NCI-H1048 (cell line): ENCODE measurements at regions not wholly inside any gene's neighbourhood (a gene's known extent, or its start where the extent isn't known, plus 50 kb on each side); places are given as distances from the start of the nearest gene placed in this dataset.

ENCODE experiments used
- DNase-seq: peaks from one replicate; lab custom pipeline; 2025; lab: John Stamatoyannopoulos, UW

DNA sequence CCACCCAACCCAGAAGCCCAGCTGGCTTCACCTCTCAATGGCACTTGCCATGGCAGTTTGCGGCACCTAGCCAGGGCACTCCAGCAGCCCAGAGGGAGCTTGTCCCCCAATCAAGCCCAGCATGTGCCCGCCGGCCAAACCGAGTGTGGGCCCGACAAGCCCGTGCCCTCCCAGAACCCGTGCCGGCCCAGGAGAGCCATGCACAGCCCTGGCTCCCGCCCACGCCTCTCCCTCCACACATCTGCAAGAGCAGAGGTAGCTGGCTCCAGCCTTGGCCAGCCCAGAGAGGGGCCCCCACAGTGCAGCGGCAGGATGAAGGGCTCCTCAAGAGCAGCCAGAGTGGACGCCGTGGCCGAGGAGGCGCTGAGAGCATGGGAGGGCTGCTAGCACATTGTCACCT is 2278.0 kb upstream of the PCDH20 start:
- no peak for DNase-seq

DNA sequence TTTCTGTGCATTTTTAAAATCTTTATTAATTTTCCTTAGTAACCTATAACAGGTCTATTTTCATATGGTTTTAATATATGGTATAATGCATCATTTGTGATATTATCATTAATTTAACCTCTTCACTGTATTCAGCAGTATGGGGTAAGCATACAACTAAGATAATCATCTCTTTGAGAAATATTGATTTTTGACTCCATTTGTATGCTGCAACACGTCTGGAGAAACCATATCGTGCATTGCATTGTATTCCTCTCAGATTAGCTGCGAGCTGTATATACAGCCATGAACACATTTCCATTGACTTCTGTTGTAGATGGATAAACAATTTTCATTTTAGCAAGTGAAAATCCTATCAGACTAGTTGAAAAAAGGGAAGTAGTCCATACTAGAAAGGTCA is 2275.8 kb upstream of the PCDH20 start:
- DNase-seq, result no peak

GRCh38 chr13:63690672-63691071 is 2275.0 kb upstream of the PCDH20 start:
- no peak for DNase-seq

DNA sequence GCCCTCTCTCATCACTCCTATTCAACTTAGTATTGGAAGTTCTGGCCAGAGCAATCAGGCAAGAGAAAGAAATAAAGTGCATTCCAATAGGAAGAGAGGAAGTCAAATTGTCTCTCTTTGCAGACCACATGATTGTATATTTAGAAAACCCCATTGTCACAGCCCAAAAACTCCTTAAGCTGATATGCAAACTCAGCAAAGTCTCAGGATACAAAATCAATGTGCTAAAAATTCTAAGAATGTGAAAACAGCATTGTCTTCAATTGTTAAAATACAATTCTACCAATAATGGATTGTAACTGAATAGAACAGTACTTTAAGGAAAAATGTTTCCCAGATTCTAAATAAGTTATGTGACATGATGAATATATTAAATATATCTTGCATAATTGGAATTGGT is 2269.2 kb upstream of the PCDH20 start:
- no peak for DNase-seq

DNA sequence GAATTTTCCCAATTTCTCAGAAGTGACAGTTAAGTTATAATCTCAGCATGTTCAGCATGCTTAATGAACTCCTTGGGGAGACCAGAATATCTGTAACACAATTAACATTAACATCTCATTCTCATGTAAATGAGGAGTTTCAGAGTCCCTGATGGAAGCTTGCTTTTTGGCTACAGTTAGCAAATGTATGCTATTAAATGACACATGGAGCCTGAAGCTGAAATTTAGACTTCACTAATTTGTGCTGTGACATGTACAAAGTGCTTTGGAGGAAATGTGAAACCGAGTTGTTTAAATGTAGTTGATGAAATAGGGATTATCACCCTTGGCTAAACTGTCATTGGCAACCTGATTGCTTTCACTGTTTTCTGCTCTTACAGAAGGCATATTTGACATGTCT is 2265.1 kb upstream of the PCDH20 start:
- DNase-seq, result no peak

DNA sequence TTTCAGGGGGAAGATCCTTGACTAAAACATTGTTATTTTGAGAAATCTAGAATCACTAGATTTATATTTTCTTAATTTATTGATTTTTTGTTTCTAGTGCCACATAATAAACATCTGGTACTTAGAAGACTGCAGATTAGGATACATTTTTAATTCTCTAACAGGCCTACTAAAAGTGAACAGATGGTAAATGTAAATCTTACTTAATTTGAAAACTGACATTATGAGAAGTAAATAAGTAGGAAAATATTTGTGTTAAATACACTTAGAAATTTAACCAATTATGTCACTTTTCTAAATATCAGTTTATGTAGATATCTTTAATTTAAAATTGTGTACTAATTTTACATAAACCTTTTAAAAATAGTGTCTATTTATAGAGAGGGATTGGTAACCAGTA is 2255.6 kb upstream of the PCDH20 start:
- DNase-seq, result no peak

DNA sequence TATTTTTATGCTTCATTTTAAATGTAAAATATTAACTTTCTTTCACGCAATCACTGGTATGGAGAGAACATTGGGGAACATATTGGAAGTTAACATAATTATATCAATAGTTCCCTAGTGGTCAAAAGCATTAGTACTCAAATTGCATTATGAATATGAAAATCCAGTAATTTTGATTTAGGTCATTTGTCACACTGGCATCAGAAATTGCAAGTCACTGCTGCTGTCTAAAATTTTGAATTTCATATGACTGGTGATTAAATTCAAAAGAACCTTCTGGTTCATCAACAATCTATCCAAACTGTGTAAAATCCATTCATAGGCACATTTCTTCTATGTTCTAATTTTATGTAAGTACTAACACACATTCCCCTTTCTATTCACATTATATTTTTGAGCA is 2235.7 kb upstream of the PCDH20 start:
- DNase-seq, result no peak

GRCh38 chr13:63643543-63643942 is 2227.9 kb upstream of the PCDH20 start:
- no peak for DNase-seq

GRCh38 chr13:63636316-63636993 is 2220.8 kb upstream of the PCDH20 start:
- DNase-seq, result no peak

DNA sequence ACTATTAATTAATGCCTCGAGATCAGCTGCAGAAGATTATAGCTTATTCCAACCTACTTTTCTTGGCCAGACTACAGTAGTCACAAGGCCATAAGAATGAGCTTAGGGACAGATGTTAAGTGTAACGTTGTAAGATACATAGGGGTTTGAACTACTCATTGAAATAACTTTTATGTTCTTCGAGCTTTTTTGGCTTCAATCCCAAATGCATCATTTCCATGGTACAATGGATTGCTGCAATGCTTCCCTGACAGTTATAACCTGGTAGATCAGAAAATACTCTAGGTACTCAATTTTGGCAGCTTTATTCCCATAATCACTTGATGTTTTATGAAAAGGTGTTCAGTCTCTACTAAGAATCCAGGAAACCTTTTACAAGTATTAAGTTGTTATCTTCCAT is 2216.7 kb upstream of the PCDH20 start:
- no peak for DNase-seq

- DNase-seq, result no peak
Observed at GRCh38 chr13:63631006-63631405, 2215.4 kb upstream of the PCDH20 start.

DNA sequence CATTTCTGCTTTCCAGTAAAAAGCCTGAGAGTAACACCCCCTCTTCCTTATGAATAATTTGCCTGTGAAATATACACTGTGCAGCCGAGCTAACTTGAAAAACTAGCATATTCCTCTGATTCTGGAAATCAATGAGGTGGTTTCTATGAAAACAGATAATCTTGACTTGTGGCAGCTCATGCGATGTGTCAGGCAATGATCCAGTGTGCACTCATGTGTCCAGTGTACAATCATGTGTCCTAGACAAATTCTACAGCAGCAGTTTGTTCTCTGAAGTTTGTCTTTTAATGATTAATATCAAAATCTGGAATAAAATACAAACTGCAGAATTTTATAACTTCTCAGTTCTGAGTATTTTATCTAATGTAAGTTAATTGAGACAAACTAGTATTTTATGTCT is 2213.9 kb upstream of the PCDH20 start:
- DNase-seq, result no peak

GRCh38 chr13:63628310-63628709 is 2212.7 kb upstream of the PCDH20 start:
- no peak for DNase-seq

GRCh38 chr13:63625869-63626268 is 2210.2 kb upstream of the PCDH20 start:
- DNase-seq, result no peak

DNA sequence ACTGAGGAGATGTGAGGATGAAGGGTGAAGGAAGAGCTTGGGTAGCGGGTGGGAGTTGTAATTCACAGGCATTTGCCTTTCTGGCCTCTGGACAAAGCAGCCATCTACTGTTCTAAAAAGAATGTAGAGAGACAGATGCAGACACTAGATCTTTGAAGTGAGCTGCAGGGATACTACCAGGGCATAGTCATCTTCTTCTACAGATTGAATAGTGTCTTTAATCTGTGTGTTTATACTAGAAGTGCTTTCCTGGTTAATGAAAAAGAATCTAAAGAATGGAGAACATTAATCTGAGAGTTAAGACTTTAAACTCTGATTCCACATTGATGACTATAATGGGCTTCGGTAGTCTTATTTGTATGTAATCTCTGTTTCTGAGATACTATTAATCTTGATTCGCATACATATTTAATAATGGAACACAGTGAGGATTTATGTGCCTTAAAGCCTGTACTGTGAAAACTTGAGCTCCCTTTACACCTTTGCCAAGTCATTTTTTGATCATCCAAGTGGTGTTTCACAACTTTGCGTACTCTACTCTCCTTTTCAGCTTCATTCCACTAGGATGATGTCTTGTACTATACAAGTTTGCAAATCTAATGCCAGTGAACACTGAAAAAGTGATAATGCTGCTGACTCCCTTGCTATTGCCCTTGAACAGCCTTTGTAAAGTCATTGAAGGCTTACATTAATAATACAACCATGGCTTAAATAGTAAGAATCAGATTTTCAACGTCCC is 2199.4 kb upstream of the PCDH20 start:
- DNase-seq, result no peak

DNA sequence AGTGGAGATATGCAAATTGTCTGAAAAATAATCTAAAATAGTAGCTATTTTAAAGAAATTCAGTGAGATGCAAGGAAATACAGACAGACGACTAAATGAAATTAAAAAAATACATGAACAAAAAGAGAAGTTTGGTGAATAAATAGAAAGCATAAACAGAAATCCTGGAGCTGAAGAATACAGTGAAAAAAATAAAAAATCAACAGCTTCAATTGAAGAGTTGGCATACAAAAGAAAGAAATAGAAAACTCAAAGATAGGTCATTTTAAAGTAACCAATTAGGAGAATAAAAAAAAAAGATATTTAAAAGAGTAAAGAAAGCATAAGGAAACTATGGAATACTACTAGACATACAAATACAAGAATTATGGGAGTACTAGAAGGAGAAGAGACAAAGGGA is 2191.5 kb upstream of the PCDH20 start:
- DNase-seq, result no peak

DNA sequence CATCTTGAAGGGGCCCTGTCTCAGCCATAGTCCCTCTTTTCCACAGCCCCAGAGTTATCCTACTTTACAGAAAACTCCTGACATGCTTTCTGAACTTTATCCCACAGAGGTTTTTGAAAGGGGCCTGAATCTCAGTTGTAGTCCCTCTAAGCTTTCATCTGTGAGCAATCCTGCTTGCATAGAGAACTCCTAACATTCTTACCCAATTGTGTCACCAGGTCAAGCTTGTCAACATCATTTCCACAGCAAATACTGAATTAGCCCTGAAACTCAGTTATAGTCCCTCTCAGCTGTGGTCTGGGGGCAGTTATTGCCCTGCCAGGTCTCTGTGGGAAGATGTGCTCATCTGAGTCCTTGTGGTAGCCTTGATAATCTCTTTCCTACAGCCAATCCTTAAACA is 2190.3 kb upstream of the PCDH20 start:
- DNase-seq, result no peak

DNA sequence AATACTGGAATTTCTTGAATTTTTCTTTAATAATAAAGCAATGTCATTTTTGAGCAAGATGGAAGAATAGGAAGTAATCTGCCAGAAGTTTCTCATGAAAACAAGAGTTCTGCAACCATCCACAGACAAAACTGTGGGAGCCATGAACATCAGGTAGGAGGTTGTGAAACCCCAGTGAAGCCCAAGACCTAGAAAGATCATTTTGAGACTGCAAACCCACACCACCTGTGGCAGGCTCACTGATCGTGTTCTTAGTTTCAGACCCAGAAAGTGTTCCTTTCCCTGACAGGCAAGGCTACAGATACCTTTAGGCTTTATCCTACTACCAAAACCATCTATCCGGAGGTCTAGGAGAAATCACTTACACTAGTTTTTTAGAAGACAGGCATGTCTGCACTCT is 2189.8 kb upstream of the PCDH20 start:
- no peak for DNase-seq

- DNase-seq, result no peak
Observed at GRCh38 chr13:63595811-63596210, 2180.2 kb upstream of the PCDH20 start.

DNA sequence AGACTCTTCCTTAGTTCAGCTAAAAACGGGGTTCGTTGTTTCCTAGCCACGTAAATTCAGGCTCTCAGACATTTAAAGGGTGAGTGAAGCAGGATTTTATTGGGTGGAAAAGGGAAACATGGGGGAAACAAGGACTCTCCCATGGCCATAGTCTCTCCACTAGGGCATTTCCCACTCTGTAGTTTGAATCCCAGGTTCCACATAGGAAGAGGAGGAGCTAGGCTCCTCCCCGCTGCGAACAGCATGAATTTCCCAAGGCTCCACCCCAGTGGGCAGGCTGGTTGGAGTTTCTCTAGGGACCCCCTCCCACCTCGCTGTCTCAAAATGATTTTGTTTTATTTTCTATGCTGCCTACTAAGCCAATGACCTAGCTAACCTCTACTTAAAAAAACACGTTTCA is 2170.8 kb upstream of the PCDH20 start:
- DNase-seq, result no peak

- DNase-seq, result no peak
Observed at GRCh38 chr13:63578796-63579195, 2163.1 kb upstream of the PCDH20 start.

DNA sequence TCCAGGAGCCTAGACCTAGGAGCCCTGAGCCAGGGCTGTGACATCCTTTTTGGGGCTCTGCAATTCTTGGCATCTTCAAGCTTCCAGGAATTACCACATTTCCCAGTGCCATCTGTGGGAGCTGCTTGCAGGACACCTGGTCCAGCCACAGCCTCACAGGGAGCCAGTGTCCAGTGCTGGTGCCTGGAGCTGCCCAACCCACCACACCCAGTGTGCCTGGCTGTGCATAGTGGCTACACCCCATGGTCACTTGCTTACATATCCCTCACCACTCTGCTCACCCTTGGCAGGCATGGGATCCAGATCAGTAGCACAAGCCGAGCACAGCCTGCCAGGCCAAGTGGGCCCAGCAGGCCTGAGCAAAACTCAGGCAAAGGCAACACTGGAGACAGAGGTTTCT is 2151.4 kb upstream of the PCDH20 start:
- no peak for DNase-seq

DNA sequence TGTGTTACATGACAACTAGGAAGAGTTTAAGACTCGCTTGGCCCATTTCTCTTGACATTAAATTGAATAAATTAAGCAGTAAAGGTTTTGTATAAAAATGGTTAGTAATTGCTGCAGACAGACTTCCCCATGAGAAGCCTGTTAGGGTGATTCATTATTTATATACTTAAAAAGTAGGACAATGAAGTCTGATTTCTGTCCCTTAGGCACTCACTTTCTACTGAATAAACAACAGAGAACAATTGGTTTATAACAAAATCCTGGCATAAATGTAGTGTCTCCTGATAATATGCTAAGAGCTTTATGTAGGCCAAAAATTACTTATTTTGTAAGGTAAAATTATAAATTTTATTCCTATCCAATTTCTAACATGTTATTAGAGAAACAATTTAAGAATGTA is 2138.5 kb upstream of the PCDH20 start:
- no peak for DNase-seq

- no peak for DNase-seq
Observed at GRCh38 chr13:63551731-63552130, 2136.1 kb upstream of the PCDH20 start.
